ENCODE measurements at regions not wholly inside any gene's neighbourhood (a gene's known extent, or its start where the extent isn't known, plus 50 kb on each side); places are given as distances from the start of the nearest gene placed in this dataset.

- TF ChIP-seq FOXP2 (optimal IDR thresholded peaks at IDR 0.05; ENCODE audit: control extremely low read depth, extremely low read length, insufficient read depth) (no peak), POLR2AphosphoS5 (IDR thresholded peaks at IDR 0.05; ENCODE audit: borderline replicate concordance, low read depth, low read length) (no peak)
Observed at GRCh38 chr4:149870008-149870407, 54.4 kb upstream of the IQCM start.

Measured in SK-N-MC (cell line).